Suprapubic skin (tissue), 4 donors: ENCODE measurements at regions not wholly inside any gene's neighbourhood (a gene's known extent, or its start where the extent isn't known, plus 50 kb on each side); places are given as distances from the start of the nearest gene placed in this dataset.

Experiments used
- DNase-seq, 2 donors: peaks; one replicate each; pipeline ENCODE4 v3.0.0-alpha.2; 2019; ENCODE audit warnings: low spot score in 2 of 2
- H3K27ac ChIP-seq: fragments of 200-600 bp; sonication (generic); one replicate; pipeline ENCODE4 v1.5.1; 2019
- H3K27me3 ChIP-seq: fragments of 200-600 bp; sonication (generic); one replicate; pipeline ENCODE4 v1.5.1; 2019
- H3K36me3 ChIP-seq: fragments of 200-600 bp; sonication (generic); one replicate; pipeline ENCODE4 v1.5.1; 2019
- H3K4me1 ChIP-seq: fragments of 200-600 bp; sonication (generic); one replicate; pipeline ENCODE4 v1.5.1; 2019
- H3K4me3 ChIP-seq: fragments of 200-600 bp; sonication (generic); one replicate; pipeline ENCODE4 v1.5.1; 2019; ENCODE audit warnings: mild to moderate bottlenecking
- H3K9me3 ChIP-seq: fragments of 200-600 bp; sonication (generic); one replicate; pipeline ENCODE4 v1.5.1; 2019
- CTCF ChIP-seq, 2 donors: fragments of 200-600 bp in 1 of 2; fragments of 450-650 bp in 1 of 2; sonication (generic) in 1 of 2; IDR thresholded peaks; one replicate each; pipeline ENCODE4 v1.5.1; 2016 to 2019; ENCODE audit warnings: antibody characterized with exemption in 2 of 2, mild to moderate bottlenecking in 1 of 2, moderate library complexity in 1 of 2
- EP300 ChIP-seq: sonication (generic); formaldehyde crosslinking; IDR thresholded peaks from one replicate; pipeline ENCODE4 v1.6.1; 2017; ENCODE audit warnings: antibody characterized with exemption
- POLR2A ChIP-seq, 2 donors: fragments of 450-650 bp; IDR thresholded peaks; one replicate each; pipeline ENCODE4 v1.6.1; 2017; ENCODE audit warnings: antibody characterized with exemption in 2 of 2, mild to moderate bottlenecking in 2 of 2, moderate library complexity in 2 of 2
- POLR2AphosphoS5 ChIP-seq, 3 donors: sonication (generic); formaldehyde crosslinking; IDR thresholded peaks; one replicate each; pipeline ENCODE4 v1.6.1; 2017; ENCODE audit warnings: antibody characterized with exemption in 3 of 3
- WGBS: methylation state at CpG from one replicate; pipeline ENCODE4 v1.1.5; 2018; 5-methylcytosine and 5-hydroxymethylcytosine counted together

- H3K4me3 ChIP-seq, result no peak overlapping the region
- no peaks in the 10 kb centered on the region for H3K9me3 ChIP-seq
- H3K4me1 ChIP-seq, result no peaks in the 10 kb centered on the region
- WGBS, result 76% methylated on average over 1 of the region's 1 CpG
- no peaks in the 10 kb centered on the region for H3K36me3 ChIP-seq
- H3K27ac ChIP-seq, result no peak overlapping the region
- no peaks in the 10 kb centered on the region for H3K27me3 ChIP-seq
- TF ChIP-seq POLR2AphosphoS5 (IDR thresholded peaks at IDR 0.05), result no peak
- TF ChIP-seq CTCF (IDR thresholded peaks at IDR 0.05), result no peak
- TF ChIP-seq POLR2A (IDR thresholded peaks at IDR 0.05), result no peak
- TF ChIP-seq EP300, result no peak
- DNase-seq, result no peak
Observed at GRCh38 chr10:90614631-90615030, 243.2 kb downstream of the HTR7 start.

- no peak for TF ChIP-seq POLR2A (IDR thresholded peaks at IDR 0.05)
- TF ChIP-seq CTCF (IDR thresholded peaks at IDR 0.05), result no peak
- no peak for DNase-seq
- no peak overlapping the region for H3K27ac ChIP-seq
- WGBS, result 25% methylated on average over 2 of the region's 2 CpGs
- H3K36me3 ChIP-seq, result no peaks in the 10 kb centered on the region
- no peaks in the 10 kb centered on the region for H3K27me3 ChIP-seq
- no peaks in the 10 kb centered on the region for H3K4me1 ChIP-seq
- H3K4me3 ChIP-seq, result no peak overlapping the region
- no peaks in the 10 kb centered on the region for H3K9me3 ChIP-seq
Observed at GRCh38 chr10:90621577-90621976, 236.3 kb downstream of the HTR7 start.

GRCh38 chr10:90635111-90635765 is 222.6 kb downstream of the HTR7 start:
- Histone ChIP-seq H3K27ac (no peak overlapping the region), H3K4me3 (no peak overlapping the region), H3K36me3 (no peaks in the 10 kb centered on the region), H3K9me3 (no peaks in the 10 kb centered on the region), H3K4me1 (no peaks in the 10 kb centered on the region), H3K27me3 (no peaks in the 10 kb centered on the region)
- WGBS, result 47% methylated on average over 2 of the region's 2 CpGs
- no peak for TF ChIP-seq POLR2AphosphoS5 (IDR thresholded peaks at IDR 0.05)
- DNase-seq, result no peak

GRCh38 chr10:90640756-90641155 is 217.1 kb downstream of the HTR7 start:
- no peaks in the 10 kb centered on the region for H3K9me3 ChIP-seq
- no peak for DNase-seq
- H3K4me1 ChIP-seq, result no peaks in the 10 kb centered on the region
- no peak overlapping the region for H3K27ac ChIP-seq
- no peaks in the 10 kb centered on the region for H3K27me3 ChIP-seq
- no peak overlapping the region for H3K4me3 ChIP-seq
- no peaks in the 10 kb centered on the region for H3K36me3 ChIP-seq
- TF ChIP-seq CTCF (IDR thresholded peaks at IDR 0.05) (no peak), POLR2A (IDR thresholded peaks at IDR 0.05) (no peak), POLR2AphosphoS5 (IDR thresholded peaks at IDR 0.05) (no peak), EP300 (no peak)
- WGBS, result 83% methylated on average over 2 of the region's 2 CpGs

- TF ChIP-seq CTCF (IDR thresholded peaks at IDR 0.05) (no peak), POLR2AphosphoS5 (IDR thresholded peaks at IDR 0.05) (no peak), POLR2A (IDR thresholded peaks at IDR 0.05) (no peak), EP300 (no peak)
Observed at GRCh38 chr10:90641731-90642130, 216.1 kb downstream of the HTR7 start.

GRCh38 chr10:90642136-90642535 is 215.7 kb downstream of the HTR7 start:
- H3K27me3 ChIP-seq, result no peaks in the 10 kb centered on the region
- H3K27ac ChIP-seq, result no peak overlapping the region
- H3K4me1 ChIP-seq, result no peaks in the 10 kb centered on the region
- no peaks in the 10 kb centered on the region for H3K9me3 ChIP-seq
- H3K36me3 ChIP-seq, result no peaks in the 10 kb centered on the region
- no peak for DNase-seq
- no peak overlapping the region for H3K4me3 ChIP-seq
- TF ChIP-seq EP300 (no peak), POLR2A (IDR thresholded peaks at IDR 0.05) (no peak), POLR2AphosphoS5 (IDR thresholded peaks at IDR 0.05) (no peak), CTCF (IDR thresholded peaks at IDR 0.05) (no peak)
- 55% methylated on average over 3 of the region's 3 CpGs for WGBS

More at GRCh38 chr10:90641731-90642130, 216.1 kb downstream of the HTR7 start:
- Histone ChIP-seq H3K9me3 (no peaks in the 10 kb centered on the region), H3K27me3 (no peaks in the 10 kb centered on the region), H3K4me1 (no peaks in the 10 kb centered on the region), H3K36me3 (no peaks in the 10 kb centered on the region), H3K4me3 (no peak overlapping the region), H3K27ac (no peak overlapping the region)
- 60% methylated on average over 4 of the region's 4 CpGs for whole genome bisulfite sequencing
- DNase-seq, result no peak
